ENCODE measurements at regions not wholly inside any gene's neighbourhood (a gene's known extent, or its start where the extent isn't known, plus 50 kb on each side); places are given as distances from the start of the nearest gene placed in this dataset.

DNA sequence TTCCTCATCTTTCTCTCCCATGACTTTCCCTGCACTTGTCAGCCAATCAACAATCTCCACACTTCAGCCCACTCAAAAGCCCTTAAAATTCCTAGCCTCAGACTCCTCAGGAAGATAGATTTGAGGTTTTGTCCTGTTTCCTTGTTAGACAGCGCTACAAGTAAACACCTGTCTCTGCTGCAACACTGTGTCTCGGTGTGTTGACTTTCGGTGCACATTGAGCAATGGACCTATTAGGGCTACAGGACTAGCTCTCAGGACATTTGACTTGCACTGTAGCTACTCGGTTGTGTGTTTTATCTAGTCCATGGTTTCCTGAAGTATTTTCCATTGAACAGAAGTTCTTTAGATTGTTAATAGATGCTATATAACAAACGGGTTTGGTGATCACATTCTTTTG is 140.9 kb upstream of the XPO1 start:
- DNase-seq (ENCODE audit: low read depth): no peak
- TF ChIP-seq, protein P1, sequence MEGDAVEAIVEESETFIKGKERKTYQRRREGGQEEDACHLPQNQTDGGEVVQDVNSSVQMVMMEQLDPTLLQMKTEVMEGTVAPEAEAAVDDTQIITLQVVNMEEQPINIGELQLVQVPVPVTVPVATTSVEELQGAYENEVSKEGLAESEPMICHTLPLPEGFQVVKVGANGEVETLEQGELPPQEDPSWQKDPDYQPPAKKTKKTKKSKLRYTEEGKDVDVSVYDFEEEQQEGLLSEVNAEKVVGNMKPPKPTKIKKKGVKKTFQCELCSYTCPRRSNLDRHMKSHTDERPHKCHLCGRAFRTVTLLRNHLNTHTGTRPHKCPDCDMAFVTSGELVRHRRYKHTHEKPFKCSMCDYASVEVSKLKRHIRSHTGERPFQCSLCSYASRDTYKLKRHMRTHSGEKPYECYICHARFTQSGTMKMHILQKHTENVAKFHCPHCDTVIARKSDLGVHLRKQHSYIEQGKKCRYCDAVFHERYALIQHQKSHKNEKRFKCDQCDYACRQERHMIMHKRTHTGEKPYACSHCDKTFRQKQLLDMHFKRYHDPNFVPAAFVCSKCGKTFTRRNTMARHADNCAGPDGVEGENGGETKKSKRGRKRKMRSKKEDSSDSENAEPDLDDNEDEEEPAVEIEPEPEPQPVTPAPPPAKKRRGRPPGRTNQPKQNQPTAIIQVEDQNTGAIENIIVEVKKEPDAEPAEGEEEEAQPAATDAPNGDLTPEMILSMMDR (conservative IDR thresholded peaks at IDR 0.05; ENCODE audit: low read depth, low read length): no peak

DNA sequence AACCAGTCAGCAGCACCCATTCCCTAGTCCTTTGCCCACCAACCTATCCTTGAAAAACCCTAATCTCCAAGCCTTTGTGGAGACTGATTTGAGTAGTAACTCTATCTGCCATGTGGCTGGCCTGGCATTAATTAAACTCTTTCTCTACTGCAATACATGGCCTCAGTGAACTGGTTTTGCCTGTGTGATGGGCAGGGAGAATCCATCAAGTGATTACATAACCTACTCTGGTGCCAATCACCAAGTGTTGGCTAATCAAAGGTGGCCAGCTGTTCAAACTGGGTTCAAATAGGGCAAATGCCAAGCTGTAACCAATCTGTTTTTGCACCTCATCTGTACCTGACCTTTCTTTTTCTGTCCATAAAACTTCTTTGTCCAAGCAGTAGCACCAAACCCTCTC is 139.8 kb upstream of the XPO1 start:
- TF ChIP-seq, protein P1 (conservative IDR thresholded peaks at IDR 0.05; ENCODE audit: low read depth, low read length): no peak
- no peak overlapping the region for H3K4me3 ChIP-seq (ENCODE audit: low read depth, low read length)
- DNase-seq (ENCODE audit: low read depth): no peak

More for the DNA sequence above, 140.9 kb upstream of the XPO1 start:
- H3K4me3 ChIP-seq (ENCODE audit: low read depth, low read length): no peak overlapping the region

DNA sequence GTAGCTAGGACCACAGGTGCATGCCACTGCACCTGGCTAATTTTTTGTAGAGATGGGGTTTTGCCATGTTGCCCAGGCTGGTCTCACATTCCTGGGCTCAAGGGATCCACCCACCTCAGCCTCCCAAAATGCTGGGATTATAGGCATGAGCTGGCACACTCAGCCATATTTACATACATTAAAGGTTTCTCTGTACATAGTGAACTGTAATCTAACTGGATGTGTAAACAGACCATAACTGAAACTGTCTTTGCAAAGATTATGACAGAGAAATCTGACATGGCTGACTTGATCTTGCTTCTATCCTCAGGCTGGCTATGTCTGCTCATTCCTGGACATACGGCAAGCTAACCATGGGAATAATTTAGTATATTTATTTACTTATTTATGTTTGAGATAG is 139.2 kb upstream of the XPO1 start:
- DNase-seq (ENCODE audit: low read depth): no peak
- TF ChIP-seq, protein P1 (conservative IDR thresholded peaks at IDR 0.05; ENCODE audit: low read depth, low read length): no peak
- no peak overlapping the region for H3K4me3 ChIP-seq (ENCODE audit: low read depth, low read length)

DNA sequence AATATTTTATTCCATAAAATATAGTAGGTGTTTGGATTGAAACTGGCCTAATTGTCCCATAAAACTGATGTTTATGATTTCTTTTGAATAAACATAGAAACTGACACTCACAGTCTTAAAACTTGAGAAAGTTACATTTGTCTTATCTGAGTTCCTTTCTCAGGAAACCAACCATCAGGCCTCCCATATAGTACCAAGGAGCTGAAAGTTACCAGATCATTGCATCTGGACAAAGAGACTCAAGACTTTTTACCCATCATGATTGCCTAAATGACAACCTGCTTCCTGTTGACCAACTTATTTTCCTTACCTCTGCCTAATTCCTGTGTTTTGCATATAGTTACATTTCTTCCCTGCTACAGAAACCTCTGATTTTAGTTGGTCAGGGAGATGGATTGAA is 137.0 kb upstream of the XPO1 start:
- no peak overlapping the region for H3K4me3 ChIP-seq (ENCODE audit: low read depth, low read length)
- TF ChIP-seq, protein P1 (conservative IDR thresholded peaks at IDR 0.05; ENCODE audit: low read depth, low read length): no peak
- no peak for DNase-seq (ENCODE audit: low read depth)

DNA sequence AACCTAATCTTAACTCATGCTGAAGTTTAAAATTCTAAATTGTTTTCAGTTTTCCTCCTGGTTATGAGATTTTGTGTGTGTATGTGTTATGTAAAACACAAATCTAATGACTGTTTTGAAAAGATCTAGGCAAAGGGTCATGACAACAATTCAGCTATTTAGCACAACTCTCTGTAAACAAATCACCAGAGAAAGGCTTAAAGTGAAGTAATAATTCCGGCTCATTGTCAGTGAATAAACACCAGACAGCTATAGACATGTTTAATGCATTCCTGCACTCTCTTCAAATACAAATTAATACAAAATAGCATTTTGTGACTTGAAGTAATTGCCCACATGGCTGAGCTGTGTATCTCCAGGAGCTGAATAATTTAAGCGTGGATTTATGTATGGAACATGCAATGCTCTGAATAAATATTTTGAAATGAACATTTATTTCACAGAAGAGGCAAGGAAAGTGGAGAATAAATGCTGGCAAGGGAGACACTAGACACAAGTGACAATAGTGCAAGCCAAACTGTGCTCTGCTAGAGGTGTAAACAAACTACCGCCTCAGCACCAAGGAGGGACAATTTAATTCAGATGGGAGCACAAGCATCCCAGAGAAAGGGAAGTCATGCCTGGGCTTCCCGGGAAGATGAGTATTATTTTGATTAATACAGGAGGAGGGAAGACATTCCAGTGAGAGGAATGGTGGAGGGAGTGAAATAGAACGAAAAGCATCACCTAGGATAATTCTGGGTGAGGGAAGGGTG is 133.6 kb upstream of the XPO1 start:
- H3K4me3 ChIP-seq (ENCODE audit: low read depth, low read length): no peak overlapping the region
- TF ChIP-seq, protein P1 (conservative IDR thresholded peaks at IDR 0.05; ENCODE audit: low read depth, low read length): no peak
- peak; percentile 43 for DNase-seq (ENCODE audit: low read depth)

DNA sequence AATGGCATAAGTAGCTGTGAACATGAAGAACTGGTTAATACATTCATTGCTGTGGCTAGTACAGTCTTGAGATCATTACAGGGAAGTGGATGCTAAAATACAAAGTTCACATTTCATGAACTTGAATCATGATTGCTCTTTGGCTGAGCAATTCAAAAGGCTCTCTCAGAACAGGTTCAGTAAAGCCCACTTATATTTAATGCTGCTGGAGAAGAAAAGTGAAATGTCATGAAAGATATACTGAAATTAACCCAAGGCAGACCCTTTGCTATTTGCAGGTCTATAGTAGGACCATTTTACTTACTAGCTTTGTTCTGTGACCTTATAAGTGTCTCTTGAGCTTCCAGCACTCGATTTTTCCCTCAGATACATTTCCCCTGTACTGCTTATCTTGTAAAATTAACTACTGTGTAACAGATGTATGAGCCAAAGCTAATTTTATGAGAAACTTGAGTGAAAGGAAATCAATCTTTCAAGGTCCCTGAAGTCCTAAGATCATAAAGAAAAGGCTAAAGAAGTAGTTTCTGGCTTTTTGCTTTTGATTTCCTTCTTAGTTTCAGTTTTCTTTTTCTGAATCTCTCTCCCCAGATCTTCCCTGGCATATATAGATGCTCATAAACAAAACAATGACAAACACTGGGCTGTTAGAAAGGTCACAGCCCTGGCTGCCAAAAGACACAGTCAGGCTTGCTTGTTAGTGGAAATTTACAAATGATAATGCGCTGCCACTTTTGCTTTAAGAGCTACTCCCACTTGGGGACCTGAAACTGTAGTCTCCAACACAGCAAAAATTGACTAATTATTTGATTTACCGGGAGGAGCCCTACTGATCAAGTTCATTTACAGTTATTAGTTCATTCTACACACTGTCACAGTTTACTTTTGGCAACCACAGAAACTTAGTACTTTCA is 132.7 kb upstream of the XPO1 start:
- peak overlapping the region; percentile 18 for H3K4me3 ChIP-seq (ENCODE audit: low read depth, low read length)
- TF ChIP-seq, protein P1 (conservative IDR thresholded peaks at IDR 0.05; ENCODE audit: low read depth, low read length): no peak
- DNase-seq (ENCODE audit: low read depth): peak; percentile 68

All from choroid plexus epithelial cell (primary cell).